Eye (tissue), 1 donor: ENCODE measurements at regions not wholly inside any gene's neighbourhood (a gene's known extent, or its start where the extent isn't known, plus 50 kb on each side); places are given as distances from the start of the nearest gene placed in this dataset.
A peak's percentile ranks its signal among the peaks of the same experiment; 100 is the strongest.
"Not testable (repeated sequence)": the region's sequence is repeated elsewhere in the genome, so short reads cannot be mapped to it uniquely, and the experiment has no call there.

Experiments used
- DNase-seq: peaks from one replicate; pipeline ENCODE4 v3.0.0-alpha.2; 2015

- DNase-seq = no peak
Observed at GRCh38 chr2:16952368-16952767, 286.7 kb upstream of the CYRIA start.

DNA sequence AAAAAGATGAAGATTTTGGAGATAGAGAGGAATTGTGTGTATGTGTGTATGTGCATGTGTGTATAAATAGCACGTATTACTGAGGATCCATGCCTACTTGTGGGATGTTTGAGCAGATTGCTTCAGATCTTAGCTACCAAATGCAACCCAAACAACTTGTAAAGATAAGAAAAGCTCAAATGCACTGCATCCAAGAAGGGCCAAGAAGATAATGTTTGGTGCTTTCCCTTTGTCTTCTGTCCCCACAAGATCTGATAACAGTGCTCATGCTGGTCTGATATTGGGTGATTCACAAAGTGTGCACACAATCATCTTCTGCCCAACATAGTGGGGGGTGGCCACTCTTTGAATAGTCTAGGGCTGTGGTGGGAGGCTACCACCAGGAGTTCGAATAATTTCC is 284.8 kb upstream of the CYRIA start:
- DNase-seq = no peak

DNA sequence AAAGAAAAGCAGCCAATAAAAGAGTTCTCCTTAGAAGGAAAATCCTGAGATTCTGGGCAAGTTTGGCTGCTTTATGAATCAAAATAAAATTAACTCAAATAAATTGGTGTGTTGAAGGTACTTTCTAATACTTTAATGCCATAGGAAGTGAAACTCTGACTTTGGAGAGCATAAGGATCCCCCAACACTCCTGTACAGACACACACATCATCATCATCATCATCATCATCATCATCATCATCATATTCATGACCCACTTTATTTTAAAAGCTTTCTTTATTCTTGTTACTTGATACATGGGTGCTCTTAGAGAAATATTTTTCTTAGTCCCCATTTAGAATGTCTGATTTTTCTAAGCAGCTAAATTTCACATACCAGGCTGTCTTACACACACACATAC is 283.1 kb upstream of the CYRIA start:
- DNase-seq = no peak

DNA sequence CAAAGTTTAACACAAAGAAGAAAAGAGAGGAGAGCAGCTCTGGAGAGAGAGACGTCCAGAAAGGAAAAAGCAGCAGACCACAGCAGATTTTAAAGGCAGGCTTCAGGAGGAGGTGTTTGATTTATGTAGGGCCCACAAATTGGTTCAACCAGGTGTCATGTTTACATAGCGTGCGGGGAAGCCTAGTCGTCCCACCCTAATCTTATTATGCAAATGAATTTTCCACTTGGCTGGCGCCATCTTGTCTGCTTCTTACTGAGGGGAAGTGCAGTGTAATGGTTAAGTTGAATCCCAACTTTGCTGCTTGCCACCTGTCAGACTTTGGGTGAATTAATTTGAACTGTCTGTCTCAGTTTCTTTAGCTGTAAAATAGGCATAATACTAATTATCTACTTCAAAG is 282.4 kb upstream of the CYRIA start:
- DNase-seq = peak; percentile 54

- no peak for DNase-seq
Observed at GRCh38 chr2:16943279-16943958, 277.8 kb upstream of the CYRIA start.

GRCh38 chr2:16940214-16940613 is 274.6 kb upstream of the CYRIA start:
- no peak for DNase-seq

DNA sequence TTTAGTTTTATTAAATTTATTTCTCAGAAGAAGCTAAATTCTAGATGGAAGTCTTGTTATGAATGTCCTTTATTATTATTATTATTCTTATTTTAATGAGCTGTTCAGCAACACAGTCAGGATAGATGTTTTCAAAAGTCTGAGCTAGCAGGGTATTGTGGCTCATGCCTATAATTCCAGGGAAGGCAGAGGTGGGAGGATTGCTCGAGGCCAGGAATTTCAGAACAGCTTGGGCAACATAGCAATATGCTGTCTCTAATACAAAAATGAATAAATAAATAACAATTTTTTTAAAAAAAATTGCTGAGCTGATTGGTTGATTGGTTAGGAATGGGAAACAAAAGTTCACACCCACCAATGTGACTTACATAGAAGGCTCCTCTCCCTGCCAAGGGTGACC is 274.1 kb upstream of the CYRIA start:
- DNase-seq = no peak

GRCh38 chr2:16933355-16933754 is 267.7 kb upstream of the CYRIA start:
- peak; percentile 24 for DNase-seq

- no peak for DNase-seq
Observed at GRCh38 chr2:16932826-16933225, 267.2 kb upstream of the CYRIA start.

DNA sequence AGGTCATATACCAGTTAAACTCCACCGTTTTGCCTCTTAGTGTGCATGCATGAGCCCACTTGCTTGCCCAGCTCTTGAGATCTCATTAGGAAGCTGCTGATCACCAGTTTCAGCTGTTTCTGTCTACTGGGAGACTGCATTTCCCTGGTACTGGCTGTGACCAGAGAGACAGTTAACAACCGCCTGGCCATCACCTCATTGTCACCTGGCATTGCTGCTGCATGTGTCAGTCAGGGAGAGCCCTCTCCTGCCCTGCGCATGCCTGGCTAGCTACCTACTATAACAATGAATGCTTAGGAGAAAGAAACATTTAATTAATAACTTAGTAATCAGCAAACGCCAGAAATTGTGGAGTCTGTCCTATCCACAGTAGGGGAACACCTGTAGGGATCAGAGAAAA is 265.8 kb upstream of the CYRIA start:
- DNase-seq = no peak

GRCh38 chr2:16927398-16927797 is 261.8 kb upstream of the CYRIA start:
- no peak for DNase-seq

- DNase-seq = peak; percentile 9
Observed at GRCh38 chr2:16925145-16925544, 259.5 kb upstream of the CYRIA start.

GRCh38 chr2:16915341-16915755 is 249.7 kb upstream of the CYRIA start:
- not testable (repeated sequence) for DNase-seq

DNA sequence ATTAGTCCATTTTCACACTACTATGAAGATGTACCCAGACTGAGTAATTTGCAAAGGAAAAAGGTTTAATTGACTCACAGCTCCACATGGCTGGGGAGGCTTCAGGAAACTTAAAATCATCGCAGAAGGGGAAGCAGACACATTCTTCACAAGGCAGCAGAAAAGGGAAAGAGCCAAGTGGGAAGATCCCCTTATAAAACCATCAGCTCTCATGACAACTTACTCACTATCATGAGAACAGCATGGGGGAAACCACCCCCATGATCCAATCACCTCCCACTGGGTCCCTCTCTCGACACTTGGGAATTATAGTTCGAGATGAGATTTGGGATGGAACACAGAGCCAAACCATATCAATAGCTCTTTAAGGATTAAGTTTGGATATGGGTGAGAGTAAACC is 246.1 kb upstream of the CYRIA start:
- DNase-seq = no peak

GRCh38 chr2:16908656-16909055 is 243.0 kb upstream of the CYRIA start:
- no peak for DNase-seq

- no peak for DNase-seq
Observed at GRCh38 chr2:16907645-16908282, 242.1 kb upstream of the CYRIA start.

DNA sequence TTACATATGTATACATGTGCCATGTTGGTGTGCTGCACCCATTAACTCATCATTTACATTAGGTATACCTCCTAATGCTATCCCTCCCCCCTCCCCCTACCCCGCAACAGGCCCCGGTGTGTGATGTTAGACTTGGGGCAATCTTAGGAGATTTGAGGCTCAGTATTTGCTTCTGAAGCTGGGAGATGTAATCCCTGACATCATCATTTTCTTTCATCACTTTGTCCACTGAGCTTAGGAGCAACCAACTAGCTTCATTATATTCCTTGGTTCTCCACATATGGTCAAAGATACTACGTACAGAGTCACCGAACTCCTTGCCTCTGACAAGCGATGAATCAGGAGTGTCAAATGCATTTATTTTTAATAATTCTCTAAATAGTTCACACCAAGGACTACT is 239.7 kb upstream of the CYRIA start:
- not testable (repeated sequence) for DNase-seq

DNA sequence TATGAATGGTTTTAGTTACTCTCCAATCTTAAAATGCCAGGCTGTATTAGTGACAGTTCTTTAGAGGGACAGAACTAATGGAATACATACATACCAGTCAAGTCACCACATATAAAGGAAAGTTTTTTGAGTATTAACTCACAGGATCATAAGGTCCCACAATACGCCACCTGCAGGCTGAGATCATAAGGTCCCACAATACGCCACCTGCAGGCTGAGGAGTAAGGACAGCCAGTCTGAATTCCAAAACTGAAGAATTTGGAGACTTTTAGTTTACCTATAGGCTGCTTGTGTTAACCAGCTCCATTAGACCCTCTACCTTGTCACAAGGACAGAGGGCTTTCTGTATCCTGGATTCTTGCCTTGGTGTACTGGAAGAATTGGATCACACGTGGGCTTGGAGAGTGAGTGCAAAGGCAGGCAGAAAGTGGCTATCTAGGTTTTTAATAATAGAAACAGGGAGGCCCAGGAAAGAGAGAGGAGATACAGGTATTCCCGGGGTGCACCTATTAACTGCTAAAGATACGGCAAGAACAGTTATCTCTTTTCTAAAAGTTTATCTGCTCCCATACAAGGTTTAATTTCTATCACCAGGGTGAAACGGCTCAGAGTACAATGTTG is 234.9 kb upstream of the CYRIA start:
- DNase-seq = no peak

DNA sequence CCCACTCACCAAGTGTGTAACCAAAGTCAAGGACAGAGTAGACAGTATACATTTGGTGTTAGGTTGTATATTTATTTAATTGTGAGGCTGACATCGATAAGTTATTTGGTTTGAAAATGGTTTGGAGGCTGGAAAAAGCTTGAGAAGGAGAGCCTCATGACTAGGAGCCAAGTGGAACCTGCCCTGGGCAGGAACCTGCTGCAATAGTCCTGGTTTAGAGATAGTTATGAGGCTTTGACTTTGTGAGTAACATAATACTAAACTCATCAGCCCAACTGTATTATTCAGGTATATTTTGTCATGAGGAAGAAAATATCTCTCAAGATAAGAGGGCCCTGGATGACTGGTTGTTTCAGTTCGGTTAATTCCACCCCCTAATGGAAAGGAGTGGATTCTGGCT is 234.3 kb upstream of the CYRIA start:
- no peak for DNase-seq

DNA sequence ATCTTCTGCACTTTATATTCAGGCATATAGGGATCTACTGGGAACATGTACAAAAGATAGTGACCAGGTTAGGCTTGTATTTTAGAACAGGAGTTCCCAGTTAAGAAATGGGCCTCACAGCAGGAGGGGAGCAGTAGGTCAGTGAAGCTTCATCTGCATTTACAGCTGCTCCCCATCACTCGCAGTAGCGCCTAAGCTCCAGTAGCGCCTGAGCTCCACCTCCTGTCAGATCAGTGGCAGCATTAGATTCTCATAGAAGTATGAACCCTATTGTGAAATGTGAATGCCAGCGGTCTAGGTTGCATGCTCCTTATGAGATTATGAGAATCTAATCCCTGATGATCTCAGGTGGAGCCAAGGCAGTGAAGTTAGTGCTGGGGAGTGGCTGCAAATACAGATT is 224.4 kb upstream of the CYRIA start:
- peak; percentile 17 for DNase-seq

- no peak for DNase-seq
Observed at GRCh38 chr2:16885027-16885426, 219.4 kb upstream of the CYRIA start.

- DNase-seq = no peak
Observed at GRCh38 chr2:16882706-16883105, 217.1 kb upstream of the CYRIA start.

GRCh38 chr2:16881122-16881521 is 215.5 kb upstream of the CYRIA start:
- DNase-seq = no peak

DNA sequence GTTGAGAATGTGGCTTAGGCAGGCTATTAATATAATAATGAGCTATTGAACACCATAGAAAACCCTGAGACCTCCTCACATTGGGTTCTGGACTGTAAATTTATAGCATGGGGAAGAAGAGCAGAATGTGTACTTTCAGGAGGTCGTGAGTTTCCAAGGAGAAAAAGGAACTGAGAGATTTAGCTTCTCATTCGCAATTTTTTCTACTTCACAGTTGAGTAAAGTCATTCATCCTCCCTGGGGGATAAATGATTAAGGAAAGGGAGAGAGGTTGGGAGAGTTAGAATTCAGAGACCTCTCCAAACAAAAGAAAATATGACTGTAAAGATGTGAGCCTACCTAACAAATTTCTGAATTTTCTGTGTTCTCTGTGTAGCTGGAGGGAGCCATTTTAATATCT is 205.8 kb upstream of the CYRIA start:
- DNase-seq = no peak
